HCT116 (cell line): ENCODE measurements at regions not wholly inside any gene's neighbourhood (a gene's known extent, or its start where the extent isn't known, plus 50 kb on each side); places are given as distances from the start of the nearest gene placed in this dataset.

Experiments
- ATAC-seq: fragments of 200-7000 bp; cut with Tn5 transposase; 2 replicates; pipeline ENCODE4 v1.9.1; 2020; ENCODE audit warnings: mild to moderate bottlenecking, moderate library complexity
- BruUV-seq: library from RNA; stranded (reverse); fragments of 400-500 nt; replicated peaks from 2 replicates; lab custom pipeline; 2021; lab: Mats Ljungman, UMichigan
- CTCF ChIA-PET: fragments of 300-600 bp; sonication (Branson Sonifier 250); formaldehyde crosslinking; loops from one replicate; lab custom pipeline; 2021; ENCODE audit warnings: antibody characterized with exemption; lab: Charles Lee
- POLR2A ChIA-PET: fragments of 300-600, 350-600 bp; sonication (Branson Sonifier 250); formaldehyde crosslinking; loops from one replicate; lab custom pipeline; 2021; ENCODE audit warnings: antibody characterized with exemption; lab: Charles Lee
- RAD21 ChIA-PET, 2 experiments: fragments of 300-600 bp; sonication (Branson Sonifier 250); formaldehyde crosslinking; loops; one replicate each; lab custom pipeline; 2023; ENCODE audit warnings: low total read pairs in 2 of 2; ENCODE audit not compliant: uncharacterized antibody in 2 of 2, unreplicated experiment in 2 of 2, low non-redundant PET in 1 of 2; lab: Charles Lee
- DNase-seq: peaks from one replicate; pipeline ENCODE4 v3.0.0-alpha.2; 2010; ENCODE audit warnings: low read depth, low spot score
- H2AFZ ChIP-seq: fragments of 200-600 bp; shearing (Covaris generic), sonication (generic); 2 replicates; pipeline ENCODE4 v1.6.1; 2017; ENCODE audit warnings: low read depth, mixed run types, mixed read lengths, antibody characterized with exemption, low read length; ENCODE audit not compliant: poor library complexity, severe bottlenecking
- H3K27ac ChIP-seq: 2 replicates; pipeline ENCODE4 v1.5.1; 2012; ENCODE audit warnings: low read depth, low read length
- H3K27me3 ChIP-seq: fragments of 200-600 bp; sonication (generic); 2 replicates; pipeline ENCODE4 v1.6.1; 2016; ENCODE audit warnings: mixed run types, low read length, mixed read lengths; ENCODE audit not compliant: insufficient read depth
- H3K36me3 ChIP-seq, 2 experiments: fragments of 200-500 bp in 1 of 2; fragments of 200-600 bp in 1 of 2; sonication (Bioruptor generic) in 1 of 2; sonication (generic) in 1 of 2; 2 replicates each; pipeline versions ENCODE4 v1.5.1 to v1.6.1; 2014 to 2016; ENCODE audit warnings: low read length in 2 of 2, inconsistent platforms in 1 of 2, mixed read lengths in 1 of 2, mixed run types in 1 of 2; ENCODE audit not compliant: insufficient read depth in 2 of 2, control insufficient read depth in 1 of 2
- H3K4me1 ChIP-seq, 2 experiments: fragments of 200-600 bp in 1 of 2; sonication (generic) in 1 of 2; 2 replicates each; pipeline versions ENCODE4 v1.5.1 to v1.6.1; 2012 to 2017; ENCODE audit warnings: low read length in 2 of 2, inconsistent platforms in 1 of 2, mild to moderate bottlenecking in 1 of 2, mixed read lengths in 1 of 2, mixed run types in 1 of 2, moderate library complexity in 1 of 2; ENCODE audit not compliant: insufficient read depth in 2 of 2, control insufficient read depth in 1 of 2
- H3K4me2 ChIP-seq: fragments of 200-600 bp; sonication (generic); 2 replicates; pipeline ENCODE4 v1.6.1; 2017; ENCODE audit warnings: mixed run types, low read length, mixed read lengths
- H3K4me3 ChIP-seq, 2 experiments: fragments of 200-600 bp in 1 of 2; sonication (generic) in 1 of 2; replicated peaks in 1 of 2; 2 replicates each; pipeline ENCODE4 v1.5.1; 2011 to 2016; ENCODE audit warnings: low read length in 2 of 2, control low read depth in 1 of 2, low read depth in 1 of 2, mild to moderate bottlenecking in 1 of 2, mixed read lengths in 1 of 2, mixed run types in 1 of 2
- H3K79me2 ChIP-seq: fragments of 200-600 bp; sonication (generic); 2 replicates; pipeline ENCODE4 v1.6.1; 2017; ENCODE audit warnings: mild to moderate bottlenecking, mixed run types, low read length, moderate library complexity, mixed read lengths; ENCODE audit not compliant: insufficient read depth
- H3K9ac ChIP-seq: fragments of 200-600 bp; sonication (generic); 2 replicates; pipeline ENCODE4 v1.6.1; 2016; ENCODE audit warnings: low read length, mixed read lengths
- H3K9me2 ChIP-seq: fragments of 200-600 bp; sonication (generic), shearing (Covaris generic); 2 replicates; pipeline ENCODE4 v1.6.1; 2017; ENCODE audit warnings: mixed run types, mild to moderate bottlenecking, moderate library complexity; ENCODE audit not compliant: insufficient read depth
- H3K9me3 ChIP-seq, 2 experiments: fragments of 200-500 bp in 1 of 2; fragments of 200-600 bp in 1 of 2; sonication (Bioruptor generic) in 1 of 2; sonication (generic) in 1 of 2; 2 replicates each; pipeline ENCODE4 v1.6.1; 2014 to 2017; ENCODE audit warnings: low read length in 2 of 2, mixed read lengths in 2 of 2, inconsistent platforms in 1 of 2, low read depth in 1 of 2, mild to moderate bottlenecking in 1 of 2, mixed run types in 1 of 2, moderate library complexity in 1 of 2; ENCODE audit not compliant: control insufficient read depth in 1 of 2, insufficient read depth in 1 of 2
- H4K20me1 ChIP-seq: fragments of 200-600 bp; sonication (generic), shearing (Covaris generic); 2 replicates; pipeline ENCODE4 v1.6.1; 2017; ENCODE audit warnings: mixed run types, mild to moderate bottlenecking, moderate library complexity; ENCODE audit not compliant: insufficient read depth
- CTCF ChIP-seq, 3 experiments: fragments of 200-600 bp in 1 of 3; sonication (generic) in 1 of 3; IDR thresholded peaks in 2 of 3; conservative IDR thresholded peaks in 1 of 3; 2 replicates each; pipeline ENCODE4 v1.5.1; 2012 to 2017; ENCODE audit warnings: low read depth in 2 of 3, low read length in 2 of 3, antibody characterized with exemption in 1 of 3, borderline replicate concordance in 1 of 3, control low read depth in 1 of 3, mild to moderate bottlenecking in 1 of 3, mixed read lengths in 1 of 3, mixed run types in 1 of 3, moderate library complexity in 1 of 3; ENCODE audit not compliant: insufficient read depth in 1 of 3
- EGR1 ChIP-seq: IDR thresholded peaks from 2 replicates; pipeline ENCODE4 v1.6.1; 2012; ENCODE audit warnings: low read depth
- ELF1 ChIP-seq: IDR thresholded peaks from 2 replicates; pipeline ENCODE4 v1.6.1; 2012; ENCODE audit warnings: low read depth, borderline replicate concordance
- EZH2phosphoT487 ChIP-seq: fragments of 200-600 bp; IDR thresholded peaks from 2 replicates; pipeline ENCODE4 v1.6.1; 2018; ENCODE audit warnings: antibody characterized with exemption, borderline replicate concordance
- POLR2A ChIP-seq: IDR thresholded peaks from 2 replicates; pipeline ENCODE4 v1.7.0; 2011; ENCODE audit warnings: borderline replicate concordance; ENCODE audit not compliant: insufficient read depth, insufficient read length; ENCODE audit errors: extremely low read depth
- REST ChIP-seq: IDR thresholded peaks from 2 replicates; pipeline ENCODE4 v1.6.1; 2012; ENCODE audit warnings: low read depth
- SP1 ChIP-seq: IDR thresholded peaks from 2 replicates; pipeline ENCODE4 v1.6.1; 2012; ENCODE audit warnings: low read depth
- ZBTB33 ChIP-seq: IDR thresholded peaks from 2 replicates; pipeline ENCODE4 v1.6.1; 2011; ENCODE audit warnings: mild to moderate bottlenecking, low read length, moderate library complexity; ENCODE audit not compliant: insufficient replicate concordance; ENCODE audit errors: extremely low read depth
- ZFX ChIP-seq: fragments of 450-650 bp; IDR thresholded peaks from 2 replicates; pipeline ENCODE4 v1.6.1; 2017
- intact Hi-C: fragments of 100-400 bp; cut with micrococcal nuclease; formaldehyde crosslinking; loops from 2 replicates; pipeline ENCODE4 v1.10.0; 2022

GRCh38 chr4:163693211-163693610 lies 198.7 kb downstream of the TMA16 start:
- intact Hi-C loops: no loop called here
- TF ChIP-seq SP1: no peak
- no peak for TF ChIP-seq REST
- no peak for TF ChIP-seq ELF1
- TF ChIP-seq CTCF (IDR thresholded peaks at IDR 0.05 in 2 of 3, conservative IDR thresholded peaks at IDR 0.05 in 1 of 3; ENCODE audit: borderline replicate concordance in 1 of 3, insufficient read depth in 1 of 3, low read depth in 2 of 3, low read length in 2 of 3): no peak
- TF ChIP-seq ZFX: no peak
- TF ChIP-seq ZBTB33: no peak
- TF ChIP-seq POLR2A: no peak
- no peak for TF ChIP-seq EGR1
- TF ChIP-seq EZH2phosphoT487: no peak
- peak overlapping the region; percentile 47 for H2AFZ ChIP-seq
- H3K79me2 ChIP-seq: no peaks in the 10 kb centered on the region
- no peak overlapping the region for H3K9ac ChIP-seq
- CTCF ChIA-PET: no interaction called here
- RAD21 ChIA-PET: no interaction called here
- H3K36me3 ChIP-seq: no peaks in the 10 kb centered on the region
- H3K9me3 ChIP-seq: no peaks in the 10 kb centered on the region
- H3K4me2 ChIP-seq: peak overlapping the region; percentile 56
- DNase-seq: no peak
- H3K9me2 ChIP-seq: no peaks in the 10 kb centered on the region
- peaks cover 5 to 22% of the 10 kb centered on the region in 2 experiments; a peak in 2 of 4 replicates for H3K4me1 ChIP-seq
- POLR2A ChIA-PET: interaction anchor here (1.3 kb wide), 1 partner anchor 11 kb away, joined by 3 read pairs; no protein-coding TSS in a partner anchor
- H3K27ac ChIP-seq: no peak overlapping the region
- H4K20me1 ChIP-seq: no peaks in the 10 kb centered on the region
- no peaks in the 10 kb centered on the region for H3K27me3 ChIP-seq
- no peak overlapping the region for H3K4me3 ChIP-seq
- no peak for ATAC-seq
- BruUV-seq: no TSS peak
